Body of pancreas (tissue), 4 donors: ENCODE measurements at regions not wholly inside any gene's neighbourhood (a gene's known extent, or its start where the extent isn't known, plus 50 kb on each side); places are given as distances from the start of the nearest gene placed in this dataset.

Experiments used
- CTCF ChIP-seq, 7 experiments: fragments of 450-650 bp in 4 of 7; fragments of 200-600 bp in 3 of 7; sonication (generic) in 3 of 7; IDR thresholded peaks; one replicate each; pipeline ENCODE4 v1.5.1; 2016 to 2019; ENCODE audit warnings: antibody characterized with exemption in 7 of 7
- POLR2A ChIP-seq, 3 donors: fragments of 450-650 bp; IDR thresholded peaks; one replicate each; pipeline ENCODE4 v1.6.1; 2016; ENCODE audit warnings: antibody characterized with exemption in 3 of 3, mild to moderate bottlenecking in 2 of 3

- TF ChIP-seq CTCF (IDR thresholded peaks at IDR 0.05) (no peak), POLR2A (IDR thresholded peaks at IDR 0.05) (no peak)
Observed at GRCh38 chr14:25993830-25994229, 604.0 kb downstream of the NOVA1 start.
